GM12875 (cell line): ENCODE measurements at regions not wholly inside any gene's neighbourhood (a gene's known extent, or its start where the extent isn't known, plus 50 kb on each side); places are given as distances from the start of the nearest gene placed in this dataset.

Source experiments
- H3K4me3 ChIP-seq: one replicate; pipeline ENCODE4 v1.5.1; 2011; ENCODE audit warnings: low read depth, low read length, control low read depth
- CTCF ChIP-seq: IDR thresholded peaks from 2 replicates; pipeline ENCODE4 v1.5.1; 2011; ENCODE audit warnings: low read depth, mild to moderate bottlenecking, control low read depth, inconsistent platforms, low read length, moderate library complexity, borderline replicate concordance; ENCODE audit not compliant: insufficient read depth

GRCh38 chr2:174668075-174668474, 70.5 kb upstream of the WIPF1 start:
- H3K4me3 ChIP-seq, result no peak overlapping the region

GRCh38 chr2:174667250-174667860, 69.8 kb upstream of the WIPF1 start:
- H3K4me3 ChIP-seq, result no peak overlapping the region
- TF ChIP-seq CTCF, result no peak

More at GRCh38 chr2:174668075-174668474, 70.5 kb upstream of the WIPF1 start:
- no peak for TF ChIP-seq CTCF

DNA sequence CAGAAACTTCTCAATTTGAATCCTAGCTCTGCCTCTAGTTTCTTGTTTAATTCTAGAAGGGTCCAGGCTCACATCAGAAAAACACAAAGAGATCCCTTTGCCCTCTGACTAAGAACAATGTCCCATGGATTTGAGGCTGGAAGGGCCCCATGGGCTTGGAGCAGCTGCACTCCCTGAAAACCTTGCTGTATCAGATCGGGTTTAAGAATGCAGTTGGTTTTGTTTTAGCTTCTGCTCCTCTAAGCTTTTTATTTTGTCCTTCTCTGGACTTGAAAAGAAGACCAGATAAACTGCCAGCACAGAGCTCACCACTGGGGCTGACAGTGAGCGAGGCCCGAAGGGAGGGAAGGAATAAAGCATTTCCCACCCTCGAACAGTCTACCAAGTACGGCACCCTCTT, 69.2 kb upstream of the WIPF1 start:
- H3K4me3 ChIP-seq, result no peak overlapping the region
- no peak for TF ChIP-seq CTCF

DNA sequence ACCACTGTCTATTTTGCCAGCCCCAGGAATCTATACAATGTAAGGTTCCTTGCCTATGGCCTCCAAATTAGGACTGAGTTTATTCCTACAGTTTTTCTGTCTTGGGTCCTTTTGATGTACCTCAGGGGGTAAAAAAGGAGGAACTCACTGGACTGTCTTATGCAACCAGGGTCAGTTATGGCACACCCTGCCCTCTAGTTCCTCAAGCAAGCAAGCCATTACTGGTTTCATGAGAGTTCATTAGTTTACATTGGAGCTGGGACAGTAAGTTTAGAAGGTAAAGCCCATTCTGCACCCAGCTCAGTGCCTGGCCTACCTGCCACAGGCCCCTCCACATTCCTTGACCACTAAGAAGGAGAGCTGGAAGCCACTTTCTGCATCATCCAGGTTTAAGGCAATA, 68.7 kb upstream of the WIPF1 start:
- no peak for TF ChIP-seq CTCF
- no peak overlapping the region for H3K4me3 ChIP-seq

- H3K4me3 ChIP-seq, result no peak overlapping the region
- no peak for TF ChIP-seq CTCF
Measured at GRCh38 chr2:174664084-174664759, 66.6 kb upstream of the WIPF1 start.

- H3K4me3 ChIP-seq, result no peak overlapping the region
- no peak for TF ChIP-seq CTCF
Measured at GRCh38 chr2:174663550-174663949, 65.9 kb upstream of the WIPF1 start.

DNA sequence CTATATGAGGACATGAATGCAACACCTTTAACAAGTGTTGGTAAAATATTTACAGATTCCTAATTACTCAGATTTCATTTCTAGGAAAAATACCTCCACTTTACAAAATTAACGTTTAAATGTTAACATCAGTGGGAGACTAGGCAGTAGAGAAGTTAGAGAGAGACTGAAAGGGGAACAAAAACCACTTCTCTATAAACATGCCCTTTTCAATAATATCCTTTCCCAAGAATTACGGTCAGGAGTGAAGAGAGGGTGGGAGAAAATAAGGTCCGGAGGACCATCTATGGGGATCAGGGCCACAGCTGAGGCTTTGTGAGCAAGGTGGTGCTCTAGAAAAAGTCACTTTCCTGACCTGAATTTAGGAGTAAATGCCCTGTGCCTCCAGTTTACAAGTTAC, 65.3 kb upstream of the WIPF1 start:
- H3K4me3 ChIP-seq, result no peak overlapping the region
- TF ChIP-seq CTCF, result no peak
